ENCODE measurements at regions not wholly inside any gene's neighbourhood (a gene's known extent, or its start where the extent isn't known, plus 50 kb on each side); places are given as distances from the start of the nearest gene placed in this dataset.

GRCh38 chr3:23672628-23673027, 133.1 kb upstream of the UBE2E1 start:
- H3K36me3 Mint-ChIP-seq (ENCODE audit: low read depth), result no peaks in the 10 kb centered on the region
- peaks cover 44% of the 10 kb centered on the region for H3K27me3 Mint-ChIP-seq (ENCODE audit: low read depth)
- no peaks in the 10 kb centered on the region for H3K9me3 Mint-ChIP-seq
- H3K4me3 Mint-ChIP-seq, result no peak overlapping the region
- no peak overlapping the region for H3K27ac Mint-ChIP-seq
- no peaks in the 10 kb centered on the region for H3K4me1 Mint-ChIP-seq (ENCODE audit: low read depth)

GRCh38 chr3:23675010-23675409, 130.7 kb upstream of the UBE2E1 start:
- Mint-ChIP-seq H3K4me3 (no peak overlapping the region), H3K27ac (no peak overlapping the region), H3K27me3 (ENCODE audit: low read depth) (peaks cover 35% of the 10 kb centered on the region), H3K36me3 (ENCODE audit: low read depth) (no peaks in the 10 kb centered on the region), H3K4me1 (ENCODE audit: low read depth) (no peaks in the 10 kb centered on the region), H3K9me3 (no peaks in the 10 kb centered on the region)

- no peak overlapping the region for H3K27ac Mint-ChIP-seq
- no peaks in the 10 kb centered on the region for H3K4me1 Mint-ChIP-seq (ENCODE audit: low read depth)
Observed at GRCh38 chr3:23676093-23676492, 129.7 kb upstream of the UBE2E1 start.

GRCh38 chr3:23682646-23683045, 123.1 kb upstream of the UBE2E1 start:
- H3K27ac Mint-ChIP-seq, result no peak overlapping the region
- H3K27me3 Mint-ChIP-seq (ENCODE audit: low read depth), result no peaks in the 10 kb centered on the region
- H3K4me3 Mint-ChIP-seq, result no peak overlapping the region
- H3K4me1 Mint-ChIP-seq (ENCODE audit: low read depth), result no peaks in the 10 kb centered on the region
- H3K9me3 Mint-ChIP-seq, result no peaks in the 10 kb centered on the region
- H3K36me3 Mint-ChIP-seq (ENCODE audit: low read depth), result no peaks in the 10 kb centered on the region

More at GRCh38 chr3:23676093-23676492, 129.7 kb upstream of the UBE2E1 start:
- H3K4me3 Mint-ChIP-seq, result no peak overlapping the region
- no peaks in the 10 kb centered on the region for H3K9me3 Mint-ChIP-seq
- H3K36me3 Mint-ChIP-seq (ENCODE audit: low read depth), result no peaks in the 10 kb centered on the region
- H3K27me3 Mint-ChIP-seq (ENCODE audit: low read depth), result peaks cover 27% of the 10 kb centered on the region

- Mint-ChIP-seq H3K27me3 (ENCODE audit: low read depth) (no peaks in the 10 kb centered on the region), H3K4me1 (ENCODE audit: low read depth) (no peaks in the 10 kb centered on the region), H3K9me3 (peaks cover 4% of the 10 kb centered on the region), H3K27ac (no peak overlapping the region), H3K4me3 (no peak overlapping the region), H3K36me3 (ENCODE audit: low read depth) (no peaks in the 10 kb centered on the region)
Observed at GRCh38 chr3:23685541-23686258, 120.1 kb upstream of the UBE2E1 start.

GRCh38 chr3:23686519-23686918, 119.2 kb upstream of the UBE2E1 start:
- Mint-ChIP-seq H3K4me1 (ENCODE audit: low read depth) (no peaks in the 10 kb centered on the region), H3K27ac (no peak overlapping the region), H3K4me3 (no peak overlapping the region), H3K36me3 (ENCODE audit: low read depth) (no peaks in the 10 kb centered on the region), H3K27me3 (ENCODE audit: low read depth) (no peaks in the 10 kb centered on the region), H3K9me3 (peaks cover 4% of the 10 kb centered on the region)

GRCh38 chr3:23691357-23691895, 114.3 kb upstream of the UBE2E1 start:
- H3K27ac Mint-ChIP-seq, result no peak overlapping the region
- H3K4me1 Mint-ChIP-seq (ENCODE audit: low read depth), result no peaks in the 10 kb centered on the region
- peaks cover 4% of the 10 kb centered on the region for H3K9me3 Mint-ChIP-seq
- H3K36me3 Mint-ChIP-seq (ENCODE audit: low read depth), result no peaks in the 10 kb centered on the region
- H3K4me3 Mint-ChIP-seq, result no peak overlapping the region
- H3K27me3 Mint-ChIP-seq (ENCODE audit: low read depth), result no peaks in the 10 kb centered on the region

- Mint-ChIP-seq H3K36me3 (ENCODE audit: low read depth) (no peaks in the 10 kb centered on the region), H3K9me3 (no peaks in the 10 kb centered on the region), H3K4me3 (no peak overlapping the region)
Observed at GRCh38 chr3:23696842-23697241, 108.9 kb upstream of the UBE2E1 start.

GRCh38 chr3:23697416-23697815, 108.3 kb upstream of the UBE2E1 start:
- Mint-ChIP-seq H3K4me1 (ENCODE audit: low read depth) (no peaks in the 10 kb centered on the region), H3K4me3 (no peak overlapping the region), H3K27ac (no peak overlapping the region), H3K9me3 (no peaks in the 10 kb centered on the region), H3K27me3 (ENCODE audit: low read depth) (no peaks in the 10 kb centered on the region), H3K36me3 (ENCODE audit: low read depth) (no peaks in the 10 kb centered on the region)

More at GRCh38 chr3:23696842-23697241, 108.9 kb upstream of the UBE2E1 start:
- Mint-ChIP-seq H3K27me3 (ENCODE audit: low read depth) (no peaks in the 10 kb centered on the region), H3K4me1 (ENCODE audit: low read depth) (no peaks in the 10 kb centered on the region), H3K27ac (no peak overlapping the region)

- no peak overlapping the region for H3K27ac Mint-ChIP-seq
- no peak overlapping the region for H3K4me3 Mint-ChIP-seq
- H3K4me1 Mint-ChIP-seq (ENCODE audit: low read depth), result no peaks in the 10 kb centered on the region
- no peaks in the 10 kb centered on the region for H3K36me3 Mint-ChIP-seq (ENCODE audit: low read depth)
- H3K27me3 Mint-ChIP-seq (ENCODE audit: low read depth), result no peaks in the 10 kb centered on the region
- no peaks in the 10 kb centered on the region for H3K9me3 Mint-ChIP-seq
Observed at GRCh38 chr3:23698652-23699313, 107.0 kb upstream of the UBE2E1 start.

GRCh38 chr3:23700616-23701015, 105.1 kb upstream of the UBE2E1 start:
- H3K9me3 Mint-ChIP-seq, result no peaks in the 10 kb centered on the region
- H3K36me3 Mint-ChIP-seq (ENCODE audit: low read depth), result no peaks in the 10 kb centered on the region
- no peak overlapping the region for H3K27ac Mint-ChIP-seq
- H3K4me1 Mint-ChIP-seq (ENCODE audit: low read depth), result no peaks in the 10 kb centered on the region
- H3K27me3 Mint-ChIP-seq (ENCODE audit: low read depth), result no peaks in the 10 kb centered on the region
- H3K4me3 Mint-ChIP-seq, result no peak overlapping the region

GRCh38 chr3:23701716-23702597, 103.8 kb upstream of the UBE2E1 start:
- H3K36me3 Mint-ChIP-seq (ENCODE audit: low read depth), result no peaks in the 10 kb centered on the region
- H3K27me3 Mint-ChIP-seq (ENCODE audit: low read depth), result no peaks in the 10 kb centered on the region
- no peaks in the 10 kb centered on the region for H3K9me3 Mint-ChIP-seq
- no peak overlapping the region for H3K4me3 Mint-ChIP-seq
- H3K4me1 Mint-ChIP-seq (ENCODE audit: low read depth), result no peaks in the 10 kb centered on the region
- H3K27ac Mint-ChIP-seq, result no peak overlapping the region

- no peaks in the 10 kb centered on the region for H3K4me1 Mint-ChIP-seq (ENCODE audit: low read depth)
- no peaks in the 10 kb centered on the region for H3K9me3 Mint-ChIP-seq
- H3K4me3 Mint-ChIP-seq, result no peak overlapping the region
- H3K27ac Mint-ChIP-seq, result no peak overlapping the region
- H3K36me3 Mint-ChIP-seq (ENCODE audit: low read depth), result no peaks in the 10 kb centered on the region
- H3K27me3 Mint-ChIP-seq (ENCODE audit: low read depth), result no peaks in the 10 kb centered on the region
Observed at GRCh38 chr3:23704298-23704697, 101.5 kb upstream of the UBE2E1 start.

GRCh38 chr3:23706111-23706510, 99.6 kb upstream of the UBE2E1 start:
- Mint-ChIP-seq H3K27ac (no peak overlapping the region), H3K36me3 (ENCODE audit: low read depth) (no peaks in the 10 kb centered on the region), H3K27me3 (ENCODE audit: low read depth) (no peaks in the 10 kb centered on the region), H3K4me1 (ENCODE audit: low read depth) (no peaks in the 10 kb centered on the region), H3K4me3 (no peak overlapping the region), H3K9me3 (no peaks in the 10 kb centered on the region)
